ENCODE measurements at regions not wholly inside any gene's neighbourhood (a gene's known extent, or its start where the extent isn't known, plus 50 kb on each side); places are given as distances from the start of the nearest gene placed in this dataset.

DNA sequence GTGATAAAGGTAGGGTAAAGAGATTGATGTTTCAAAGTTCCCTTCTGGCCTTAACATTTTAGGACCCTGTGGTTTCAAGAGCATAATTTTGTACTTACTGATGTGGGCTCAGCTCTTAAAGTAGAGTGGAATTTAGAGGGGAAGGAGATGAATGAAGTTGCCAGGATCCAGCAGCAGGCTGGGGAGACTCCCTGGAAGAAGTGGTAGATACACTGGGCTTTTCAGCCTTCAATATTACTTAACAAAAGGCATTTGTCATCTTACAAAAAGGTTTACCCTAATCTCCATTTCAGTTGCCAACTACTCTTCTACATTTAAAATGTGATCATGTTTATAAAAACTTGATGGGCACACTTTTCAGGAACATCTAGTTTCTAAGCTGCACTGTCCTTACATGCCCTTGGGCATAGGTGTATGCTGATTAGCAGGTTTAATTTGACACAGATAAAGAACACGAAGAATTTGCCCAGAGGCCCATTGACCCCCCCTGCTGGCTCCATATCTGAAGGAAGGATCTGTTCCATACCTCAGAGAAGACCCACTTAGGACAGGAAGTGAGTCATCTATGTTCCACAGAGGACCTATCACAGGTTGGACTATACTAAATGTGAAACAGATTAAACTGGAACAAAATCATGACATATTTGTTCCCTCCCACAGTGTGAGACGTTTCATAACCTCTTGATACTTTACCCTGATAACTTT, 93.0 kb upstream of the LPP start:
- DNase-seq = no peak
- no peak overlapping the region for H3K27ac ChIP-seq
- WGBS, 5 donors = 3 to 41% (median 14%) methylated on average over 2 of the region's 2 CpGs
- H3K9me3 ChIP-seq = no peaks in the 10 kb centered on the region
- H3K36me3 ChIP-seq = no peaks in the 10 kb centered on the region
- no peak overlapping the region for H3K4me3 ChIP-seq
- TF ChIP-seq POLR2AphosphoS5 (IDR thresholded peaks at IDR 0.05) (no peak), POLR2A (IDR thresholded peaks at IDR 0.05) (no peak)
- TF ChIP-seq, protein P1, sequence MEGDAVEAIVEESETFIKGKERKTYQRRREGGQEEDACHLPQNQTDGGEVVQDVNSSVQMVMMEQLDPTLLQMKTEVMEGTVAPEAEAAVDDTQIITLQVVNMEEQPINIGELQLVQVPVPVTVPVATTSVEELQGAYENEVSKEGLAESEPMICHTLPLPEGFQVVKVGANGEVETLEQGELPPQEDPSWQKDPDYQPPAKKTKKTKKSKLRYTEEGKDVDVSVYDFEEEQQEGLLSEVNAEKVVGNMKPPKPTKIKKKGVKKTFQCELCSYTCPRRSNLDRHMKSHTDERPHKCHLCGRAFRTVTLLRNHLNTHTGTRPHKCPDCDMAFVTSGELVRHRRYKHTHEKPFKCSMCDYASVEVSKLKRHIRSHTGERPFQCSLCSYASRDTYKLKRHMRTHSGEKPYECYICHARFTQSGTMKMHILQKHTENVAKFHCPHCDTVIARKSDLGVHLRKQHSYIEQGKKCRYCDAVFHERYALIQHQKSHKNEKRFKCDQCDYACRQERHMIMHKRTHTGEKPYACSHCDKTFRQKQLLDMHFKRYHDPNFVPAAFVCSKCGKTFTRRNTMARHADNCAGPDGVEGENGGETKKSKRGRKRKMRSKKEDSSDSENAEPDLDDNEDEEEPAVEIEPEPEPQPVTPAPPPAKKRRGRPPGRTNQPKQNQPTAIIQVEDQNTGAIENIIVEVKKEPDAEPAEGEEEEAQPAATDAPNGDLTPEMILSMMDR (IDR thresholded peaks at IDR 0.05 in 8 of 11, conservative IDR thresholded peaks at IDR 0.05 in 3 of 11) = no peak
- no peaks in the 10 kb centered on the region for H3K27me3 ChIP-seq (replicated peaks in 1 of 7)
- H3K4me1 ChIP-seq = peaks cover 0 to 13% (median 8%) of the 10 kb centered on the region in 6 donors
- intact Hi-C loops (cut with DNase I; ENCODE audit: low total_unique reads) = no loop called here

DNA sequence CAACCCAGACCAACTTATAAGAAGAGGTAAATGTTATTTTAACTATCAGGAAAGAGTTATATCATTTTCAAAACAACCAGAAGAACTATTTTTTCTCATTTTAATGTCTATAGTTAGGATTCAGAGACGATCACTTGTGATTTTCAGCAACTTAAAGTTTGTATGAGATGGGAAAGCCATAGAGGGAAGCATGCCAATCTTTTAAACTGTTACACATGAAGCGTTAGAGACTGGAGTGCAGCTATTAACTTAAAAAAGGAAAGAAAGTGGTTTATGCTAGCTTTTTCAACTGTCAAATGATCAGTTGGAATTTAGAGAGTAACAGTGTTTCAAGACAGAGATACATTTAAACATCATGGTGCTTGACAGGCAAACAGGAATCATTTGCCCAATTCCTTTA, 91.7 kb upstream of the LPP start:
- Histone ChIP-seq H3K4me3 (no peak overlapping the region), H3K27ac (no peak overlapping the region), H3K4me1 (peaks cover 0 to 14% (median 8%) of the 10 kb centered on the region in 6 donors), H3K36me3 (no peaks in the 10 kb centered on the region), H3K27me3 (replicated peaks in 1 of 7) (no peaks in the 10 kb centered on the region), H3K9me3 (no peaks in the 10 kb centered on the region)
- TF ChIP-seq POLR2AphosphoS5 (IDR thresholded peaks at IDR 0.05) = no peak
- no peak for TF ChIP-seq POLR2A (IDR thresholded peaks at IDR 0.05)
- TF ChIP-seq, protein P1 (IDR thresholded peaks at IDR 0.05 in 8 of 11, conservative IDR thresholded peaks at IDR 0.05 in 3 of 11) = no peak
- no peak for DNase-seq
- intact Hi-C loops (cut with DNase I; ENCODE audit: low total_unique reads) = no loop called here
- 79 to 91% (median 85%) methylated on average over 2 of the region's 2 CpGs for WGBS, 5 donors

DNA sequence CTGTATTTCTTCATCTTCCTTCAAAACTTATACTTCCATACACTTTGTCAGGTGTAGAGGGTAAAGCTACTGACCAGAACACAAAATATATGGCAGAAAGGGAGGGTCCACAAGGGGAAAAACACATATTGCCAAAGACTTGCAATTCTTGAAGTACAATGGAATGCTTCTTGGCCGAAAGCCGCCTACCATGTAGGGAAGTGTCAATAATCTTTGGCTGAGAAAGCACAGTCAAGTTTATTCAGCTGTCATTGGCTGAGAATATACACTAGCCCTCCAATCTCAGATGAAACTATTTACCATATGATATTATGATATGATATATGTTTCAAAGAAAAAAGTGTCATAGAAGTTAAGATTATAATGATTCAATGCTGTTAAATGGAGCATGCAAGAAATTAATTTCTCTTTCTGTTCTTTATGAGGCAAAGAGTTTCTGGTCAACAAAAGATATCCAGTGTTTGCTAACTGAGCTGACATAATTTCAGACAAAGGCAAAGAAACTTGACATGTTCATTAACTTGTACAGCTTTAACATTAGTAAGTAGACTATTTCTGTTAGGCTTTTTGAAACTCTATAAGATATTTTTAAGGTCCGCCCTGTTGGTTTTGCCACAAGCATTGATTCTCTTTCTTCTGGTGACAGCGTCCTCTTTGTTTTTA, 89.0 kb upstream of the LPP start:
- TF ChIP-seq POLR2AphosphoS5 (IDR thresholded peaks at IDR 0.05) = no peak
- no peak for TF ChIP-seq POLR2A (IDR thresholded peaks at IDR 0.05)
- TF ChIP-seq, protein P1 (IDR thresholded peaks at IDR 0.05 in 8 of 11, conservative IDR thresholded peaks at IDR 0.05 in 3 of 11) = no peak
- Histone ChIP-seq H3K4me1 (peaks cover 0 to 14% (median 8%) of the 10 kb centered on the region in 6 donors), H3K27ac (no peak overlapping the region), H3K27me3 (replicated peaks in 1 of 7) (no peaks in the 10 kb centered on the region), H3K36me3 (no peaks in the 10 kb centered on the region), H3K4me3 (no peak overlapping the region), H3K9me3 (no peaks in the 10 kb centered on the region)
- 82 to 92% (median 88%) methylated on average over 4 of the region's 4 CpGs for WGBS, 5 donors
- intact Hi-C loops (cut with DNase I; ENCODE audit: low total_unique reads) = no loop called here
- no peak for DNase-seq

DNA sequence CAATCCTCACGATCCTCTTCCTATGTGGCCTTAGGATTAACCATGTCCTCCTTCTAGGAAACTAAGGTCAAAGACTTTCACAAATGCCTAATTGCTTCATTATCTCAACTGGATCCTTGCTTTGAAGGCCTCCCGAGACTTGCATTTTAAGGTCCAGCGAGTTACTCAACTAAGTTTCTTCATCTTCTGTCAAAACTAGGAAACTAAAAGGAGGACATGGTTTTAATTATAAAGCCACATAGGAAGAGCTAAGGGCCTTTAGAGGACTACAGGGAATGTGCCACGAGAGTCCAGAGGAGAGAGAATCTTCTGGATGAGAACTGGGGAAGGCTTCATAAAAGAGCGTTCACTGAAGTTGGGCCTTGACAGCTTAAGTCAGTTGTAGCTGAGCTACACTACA, 87.8 kb upstream of the LPP start:
- Histone ChIP-seq H3K9me3 (no peaks in the 10 kb centered on the region), H3K27ac (no peak overlapping the region), H3K4me1 (peaks cover 0 to 10% (median 6%) of the 10 kb centered on the region in 6 donors), H3K27me3 (replicated peaks in 1 of 7) (no peaks in the 10 kb centered on the region), H3K4me3 (no peak overlapping the region), H3K36me3 (no peaks in the 10 kb centered on the region)
- intact Hi-C loops (cut with DNase I; ENCODE audit: low total_unique reads) = no loop called here
- DNase-seq = no peak
- 62 to 83% (median 77%) methylated on average over 5 of the region's 5 CpGs for WGBS, 5 donors
- TF ChIP-seq, protein P1 (IDR thresholded peaks at IDR 0.05 in 8 of 11, conservative IDR thresholded peaks at IDR 0.05 in 3 of 11) = no peak
- TF ChIP-seq POLR2AphosphoS5 (IDR thresholded peaks at IDR 0.05) (no peak), POLR2A (IDR thresholded peaks at IDR 0.05) (no peak)

Measured in spleen (tissue), 11 donors.